Mesendoderm (in vitro differentiated cells): ENCODE measurements at regions not wholly inside any gene's neighbourhood (a gene's known extent, or its start where the extent isn't known, plus 50 kb on each side); places are given as distances from the start of the nearest gene placed in this dataset.
A peak's percentile ranks its signal among the peaks of the same experiment; 100 is the strongest.

Experiments used
- DNase-seq: peaks from one replicate; pipeline ENCODE4 v3.0.0; 2013
- H2AK5ac ChIP-seq: 2 replicates; pipeline ENCODE4 v1.6.1; 2013; ENCODE audit warnings: low read length, inconsistent platforms
- H2BK120ac ChIP-seq: 2 replicates; pipeline ENCODE4 v1.6.1; 2013; ENCODE audit warnings: low read depth, mild to moderate bottlenecking, low read length, moderate library complexity, mixed read lengths
- H2BK15ac ChIP-seq: replicated peaks from 2 replicates; pipeline ENCODE4 v1.6.1; 2013; ENCODE audit warnings: low read depth, mild to moderate bottlenecking, moderate library complexity
- H2BK5ac ChIP-seq: 2 replicates; pipeline ENCODE4 v1.6.1; 2013; ENCODE audit warnings: low read length, inconsistent platforms
- H3K18ac ChIP-seq: 2 replicates; pipeline ENCODE4 v1.6.1; 2013; ENCODE audit warnings: mild to moderate bottlenecking, low read length, mixed read lengths
- H3K23ac ChIP-seq: one replicate; pipeline ENCODE4 v1.6.1; 2013; ENCODE audit warnings: low read length
- H3K27ac ChIP-seq: 2 replicates; pipeline ENCODE4 v1.5.1; 2013; ENCODE audit warnings: low read depth, mild to moderate bottlenecking, inconsistent platforms, low read length, moderate library complexity
- H3K27me3 ChIP-seq: 2 replicates; pipeline ENCODE4 v1.6.1; 2013; ENCODE audit warnings: low read length, control low read depth, mild to moderate bottlenecking, inconsistent platforms; ENCODE audit not compliant: insufficient read depth, poor library complexity
- H3K36me3 ChIP-seq: 2 replicates; pipeline ENCODE4 v1.6.1; 2013; ENCODE audit warnings: low read length, inconsistent platforms; ENCODE audit not compliant: control insufficient read depth, insufficient read depth
- H3K4ac ChIP-seq: one replicate; pipeline ENCODE4 v1.6.1; 2013; ENCODE audit warnings: low read depth, mild to moderate bottlenecking, low read length, moderate library complexity
- H3K4me1 ChIP-seq: 2 replicates; pipeline ENCODE4 v1.6.1; 2013; ENCODE audit warnings: low read depth, low read length, inconsistent platforms; ENCODE audit not compliant: control insufficient read depth
- H3K4me2 ChIP-seq: 2 replicates; pipeline ENCODE4 v1.6.1; 2013; ENCODE audit warnings: low read length
- H3K4me3 ChIP-seq: 2 replicates; pipeline ENCODE4 v1.5.1; 2013; ENCODE audit warnings: mild to moderate bottlenecking, low read length
- H3K56ac ChIP-seq: one replicate; pipeline ENCODE4 v1.6.1; 2013; ENCODE audit warnings: low read length
- H3K79me1 ChIP-seq: 2 replicates; pipeline ENCODE4 v1.6.1; 2013; ENCODE audit warnings: low read length, inconsistent platforms
- H3K79me2 ChIP-seq: 2 replicates; pipeline ENCODE4 v1.6.1; 2013; ENCODE audit warnings: mild to moderate bottlenecking, low read length; ENCODE audit not compliant: control insufficient read depth, insufficient read depth
- H3K9ac ChIP-seq: 2 replicates; pipeline ENCODE4 v1.6.1; 2013; ENCODE audit warnings: low read length, inconsistent platforms
- H4K5ac ChIP-seq: one replicate; pipeline ENCODE4 v1.6.1; 2013; ENCODE audit warnings: low read length
- H4K8ac ChIP-seq: one replicate; pipeline ENCODE4 v1.6.1; 2013; ENCODE audit warnings: low read depth, mild to moderate bottlenecking, control low read depth, low read length, moderate library complexity
- WGBS: extraction: QIAGEN DNeasy Blood & Tissue Kit; methylation state at CpG from one replicate; pipeline ENCODE4 v1.1.7; 2013; ENCODE audit warnings: low lambda C conversion rate, missing lambda C conversion rate; ENCODE audit not compliant: insufficient coverage; ENCODE audit errors: extremely low coverage; 5-methylcytosine and 5-hydroxymethylcytosine counted together

DNA sequence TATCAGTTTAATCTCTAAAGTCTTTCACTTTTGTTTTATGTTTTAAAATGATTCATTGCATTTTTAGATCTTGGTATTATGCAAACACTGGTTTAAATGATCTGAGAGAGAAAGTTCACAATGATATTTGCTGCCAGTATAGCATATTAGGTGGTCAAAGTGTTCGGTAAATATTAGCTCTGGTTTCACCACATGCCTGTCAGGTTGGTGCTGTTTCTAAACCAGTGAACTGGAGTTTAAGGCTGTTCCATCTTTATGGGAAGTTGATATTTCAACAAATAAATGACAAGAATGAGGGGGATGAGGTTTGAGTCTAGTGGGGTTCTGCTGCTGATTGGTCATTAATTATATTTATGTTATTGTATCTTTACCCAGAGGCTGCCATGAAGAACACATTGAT lies 436.4 kb downstream of the DCDC2C start:
- H2BK5ac ChIP-seq: no peak overlapping the region
- no peaks in the 10 kb centered on the region for H3K27me3 ChIP-seq
- H3K27ac ChIP-seq: no peak overlapping the region
- H3K4ac ChIP-seq: no peak overlapping the region
- no peak overlapping the region for H4K8ac ChIP-seq
- H3K4me1 ChIP-seq: no peaks in the 10 kb centered on the region
- DNase-seq: no peak
- H2BK15ac ChIP-seq: no peak overlapping the region
- no CpG with 5 or more reads among the region's 1 CpG for WGBS
- H3K79me2 ChIP-seq: no peaks in the 10 kb centered on the region
- no peak overlapping the region for H2AK5ac ChIP-seq
- no peak overlapping the region for H2BK120ac ChIP-seq
- H3K4me3 ChIP-seq: no peak overlapping the region
- no peaks in the 10 kb centered on the region for H3K79me1 ChIP-seq
- H3K23ac ChIP-seq: no peak overlapping the region
- no peak overlapping the region for H3K18ac ChIP-seq
- H4K5ac ChIP-seq: no peak overlapping the region
- H3K9ac ChIP-seq: no peak overlapping the region
- no peak overlapping the region for H3K56ac ChIP-seq
- H3K4me2 ChIP-seq: no peak overlapping the region
- H3K36me3 ChIP-seq: no peaks in the 10 kb centered on the region

DNA sequence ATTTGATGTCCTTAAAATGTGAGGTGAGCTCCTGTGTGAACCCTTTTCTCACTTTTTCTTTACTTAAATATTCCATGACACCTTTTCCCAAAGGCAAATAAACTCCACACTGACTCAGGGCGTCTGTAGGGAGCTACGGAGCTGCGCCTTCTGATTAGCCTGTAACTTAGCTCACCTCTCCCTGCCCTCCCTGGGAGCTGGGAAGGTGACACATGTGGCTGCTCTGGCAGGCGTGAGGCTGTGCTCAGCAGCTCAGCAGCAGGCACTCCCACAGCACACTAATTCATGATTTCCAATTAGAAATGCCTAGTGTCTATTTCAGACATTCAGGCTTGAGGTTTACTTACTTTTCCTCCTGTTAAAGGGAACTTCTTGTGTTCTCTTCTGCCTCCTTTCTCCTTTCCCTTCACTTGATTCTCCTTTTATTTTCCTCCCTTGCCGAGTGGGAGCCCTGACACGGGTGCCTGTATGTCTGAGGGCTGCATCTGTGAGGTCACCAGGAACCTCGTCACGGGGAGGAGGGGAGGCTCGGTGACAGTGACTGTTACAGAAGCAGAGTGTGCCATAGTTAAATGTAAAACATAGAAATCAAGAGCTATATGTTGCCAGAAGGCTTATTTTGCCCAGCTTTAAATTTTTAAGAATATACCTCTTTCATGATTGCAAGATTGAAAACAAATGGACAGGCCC lies 437.1 kb downstream of the DCDC2C start:
- H3K79me1 ChIP-seq: no peaks in the 10 kb centered on the region
- H2BK120ac ChIP-seq: no peak overlapping the region
- no peak overlapping the region for H3K27ac ChIP-seq
- no peak overlapping the region for H3K56ac ChIP-seq
- H3K4ac ChIP-seq: no peak overlapping the region
- H3K27me3 ChIP-seq: no peaks in the 10 kb centered on the region
- peak; percentile 17 for DNase-seq
- no CpG with 5 or more reads among the region's 9 CpGs for WGBS
- H4K8ac ChIP-seq: no peak overlapping the region
- H3K4me1 ChIP-seq: no peaks in the 10 kb centered on the region
- no peak overlapping the region for H2AK5ac ChIP-seq
- H2BK15ac ChIP-seq: no peak overlapping the region
- no peak overlapping the region for H3K4me2 ChIP-seq
- H3K18ac ChIP-seq: no peak overlapping the region
- H2BK5ac ChIP-seq: no peak overlapping the region
- no peaks in the 10 kb centered on the region for H3K79me2 ChIP-seq
- H3K4me3 ChIP-seq: no peak overlapping the region
- H4K5ac ChIP-seq: no peak overlapping the region
- H3K23ac ChIP-seq: no peak overlapping the region
- no peaks in the 10 kb centered on the region for H3K36me3 ChIP-seq
- H3K9ac ChIP-seq: no peak overlapping the region

DNA sequence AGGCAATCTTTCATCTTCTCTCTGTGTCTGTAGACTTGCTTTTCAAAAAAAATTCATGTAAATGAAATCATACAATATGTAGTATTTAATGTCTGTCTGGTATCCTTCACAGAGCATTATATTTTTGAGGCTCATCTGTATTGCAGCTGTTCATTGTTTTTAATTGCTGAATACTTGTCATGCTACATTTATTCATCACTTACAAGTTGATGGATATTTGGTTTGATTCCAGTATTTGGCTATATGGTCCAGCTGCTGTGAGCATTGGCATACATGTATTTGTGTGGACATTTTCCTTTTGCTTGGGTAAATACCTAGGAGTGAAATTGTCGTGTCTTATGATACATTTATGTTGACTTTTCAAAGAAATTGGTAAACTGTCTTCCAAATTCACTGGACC lies 441.4 kb downstream of the DCDC2C start:
- no peak overlapping the region for H3K27ac ChIP-seq
- no peak overlapping the region for H3K9ac ChIP-seq
- no peak overlapping the region for H3K23ac ChIP-seq
- H3K79me2 ChIP-seq: no peaks in the 10 kb centered on the region
- no peak overlapping the region for H3K4me3 ChIP-seq
- no peak overlapping the region for H2BK15ac ChIP-seq
- no peak overlapping the region for H4K5ac ChIP-seq
- no peak overlapping the region for H4K8ac ChIP-seq
- no peak overlapping the region for H3K4ac ChIP-seq
- no peaks in the 10 kb centered on the region for H3K4me1 ChIP-seq
- no peak overlapping the region for H2AK5ac ChIP-seq
- no peak for DNase-seq
- no peak overlapping the region for H3K18ac ChIP-seq
- H2BK5ac ChIP-seq: no peak overlapping the region
- no peaks in the 10 kb centered on the region for H3K79me1 ChIP-seq
- WGBS: no CpG with 5 or more reads among the region's 1 CpG
- no peak overlapping the region for H3K4me2 ChIP-seq
- no peak overlapping the region for H2BK120ac ChIP-seq
- H3K36me3 ChIP-seq: no peaks in the 10 kb centered on the region
- no peaks in the 10 kb centered on the region for H3K27me3 ChIP-seq
- no peak overlapping the region for H3K56ac ChIP-seq

DNA sequence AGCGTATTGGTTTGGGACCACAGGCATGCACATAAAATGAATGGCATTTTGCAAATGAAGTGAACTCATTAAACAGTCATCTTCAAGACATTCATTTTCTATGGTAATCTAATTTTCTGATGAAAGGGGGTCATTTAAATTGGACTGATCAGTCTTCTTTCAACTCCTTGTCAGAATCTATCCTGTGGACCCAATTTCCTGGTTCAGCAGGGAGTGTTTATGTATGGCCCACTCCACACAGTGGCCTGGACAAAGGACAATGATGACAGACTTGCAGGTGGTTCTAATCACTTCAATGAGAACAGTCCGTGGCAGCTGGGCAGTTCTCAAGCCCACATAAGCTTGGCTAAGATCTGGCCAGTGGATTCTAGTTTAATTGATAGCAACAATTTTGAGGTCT lies 448.1 kb downstream of the DCDC2C start:
- Histone ChIP-seq H4K8ac (no peak overlapping the region), H3K27ac (no peak overlapping the region), H3K9ac (no peak overlapping the region), H3K4me1 (no peaks in the 10 kb centered on the region), H4K5ac (no peak overlapping the region), H3K27me3 (no peaks in the 10 kb centered on the region), H3K18ac (no peak overlapping the region), H3K56ac (no peak overlapping the region), H2BK15ac (no peak overlapping the region), H3K4ac (no peak overlapping the region), H2BK120ac (no peak overlapping the region), H3K4me3 (no peak overlapping the region), H3K79me1 (no peaks in the 10 kb centered on the region), H3K36me3 (no peaks in the 10 kb centered on the region), H3K23ac (no peak overlapping the region), H3K4me2 (no peak overlapping the region), H2AK5ac (no peak overlapping the region), H3K79me2 (no peaks in the 10 kb centered on the region), H2BK5ac (no peak overlapping the region)
- no CpG with 5 or more reads among the region's 2 CpGs for WGBS
- no peak for DNase-seq

DNA sequence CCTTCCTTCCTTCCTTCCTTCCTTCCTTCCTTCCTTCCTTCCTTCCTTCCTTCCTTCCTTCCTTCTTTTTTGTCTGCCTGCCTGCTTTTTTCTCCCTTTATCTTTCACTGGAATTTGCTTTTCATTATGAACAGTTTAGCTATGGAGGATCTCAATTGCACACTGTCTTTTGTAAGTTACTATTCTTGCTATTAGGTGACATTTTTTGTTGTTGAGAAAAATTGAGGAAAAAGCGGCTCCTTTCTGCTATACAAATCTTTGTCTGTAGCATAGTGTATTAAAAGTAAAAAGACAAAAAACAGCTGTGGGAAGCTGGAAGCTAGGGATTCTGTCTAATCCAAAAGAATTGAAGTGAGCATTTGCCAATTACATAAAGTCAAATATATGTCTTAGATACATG lies 448.7 kb downstream of the DCDC2C start:
- no CpG with 5 or more reads among the region's 1 CpG for WGBS
- Histone ChIP-seq H4K5ac (no peak overlapping the region), H3K79me1 (no peaks in the 10 kb centered on the region), H3K4me1 (no peaks in the 10 kb centered on the region), H3K4me3 (no peak overlapping the region), H2BK15ac (no peak overlapping the region), H4K8ac (no peak overlapping the region), H3K27ac (no peak overlapping the region), H3K4ac (no peak overlapping the region), H3K56ac (no peak overlapping the region), H3K18ac (no peak overlapping the region), H2BK120ac (no peak overlapping the region), H3K4me2 (no peak overlapping the region), H3K79me2 (no peaks in the 10 kb centered on the region), H3K36me3 (no peaks in the 10 kb centered on the region), H2AK5ac (no peak overlapping the region), H2BK5ac (no peak overlapping the region), H3K9ac (no peak overlapping the region), H3K27me3 (no peaks in the 10 kb centered on the region), H3K23ac (no peak overlapping the region)
- no peak for DNase-seq

DNA sequence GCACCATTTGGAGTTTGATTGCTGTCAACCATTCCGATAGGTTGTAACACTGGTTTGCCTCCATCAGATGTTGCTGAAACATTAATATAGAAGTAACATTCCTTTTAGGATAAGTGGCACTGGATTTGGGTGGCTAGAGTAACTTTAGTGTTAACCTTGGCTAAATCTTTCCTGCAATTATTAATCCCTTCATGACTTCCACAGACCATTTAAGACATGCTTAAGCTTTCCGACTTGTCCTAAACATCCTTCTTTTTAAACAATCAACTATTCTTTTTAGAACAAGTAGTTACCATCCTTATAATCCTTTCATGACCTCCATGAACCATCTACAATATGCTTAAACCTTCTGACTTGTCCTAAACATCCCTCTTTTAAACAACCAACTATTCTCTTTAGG lies 465.5 kb downstream of the DCDC2C start:
- H3K79me1 ChIP-seq: no peaks in the 10 kb centered on the region
- H2AK5ac ChIP-seq: no peak overlapping the region
- H3K4ac ChIP-seq: no peak overlapping the region
- H3K79me2 ChIP-seq: no peaks in the 10 kb centered on the region
- DNase-seq: peak; percentile 13
- no CpG with 5 or more reads among the region's 2 CpGs for WGBS
- H3K27ac ChIP-seq: no peak overlapping the region
- no peak overlapping the region for H3K9ac ChIP-seq
- no peak overlapping the region for H2BK120ac ChIP-seq
- H4K8ac ChIP-seq: no peak overlapping the region
- no peak overlapping the region for H3K56ac ChIP-seq
- H2BK15ac ChIP-seq: no peak overlapping the region
- H3K23ac ChIP-seq: no peak overlapping the region
- H2BK5ac ChIP-seq: no peak overlapping the region
- no peaks in the 10 kb centered on the region for H3K36me3 ChIP-seq
- H4K5ac ChIP-seq: no peak overlapping the region
- H3K4me1 ChIP-seq: no peaks in the 10 kb centered on the region
- no peak overlapping the region for H3K4me2 ChIP-seq
- H3K27me3 ChIP-seq: no peaks in the 10 kb centered on the region
- H3K4me3 ChIP-seq: no peak overlapping the region
- H3K18ac ChIP-seq: no peak overlapping the region
